NCI-H774 (cell line): ENCODE measurements at regions not wholly inside any gene's neighbourhood (a gene's known extent, or its start where the extent isn't known, plus 50 kb on each side); places are given as distances from the start of the nearest gene placed in this dataset.

Source experiments
- DNase-seq: peaks from one replicate; lab custom pipeline; 2025; lab: John Stamatoyannopoulos, UW

GRCh38 chr5:137567226-137567625 is 68.1 kb upstream of the SPOCK1 start:
- DNase-seq = no peak

GRCh38 chr5:137566780-137567179 is 67.7 kb upstream of the SPOCK1 start:
- DNase-seq = no peak

GRCh38 chr5:137566118-137566541 is 67.0 kb upstream of the SPOCK1 start:
- DNase-seq = no peak

- DNase-seq = no peak
Measured at GRCh38 chr5:137565450-137565849, 66.3 kb upstream of the SPOCK1 start.

- no peak for DNase-seq
Measured at GRCh38 chr5:137564398-137564961, 65.4 kb upstream of the SPOCK1 start.

GRCh38 chr5:137563646-137564397 is 64.7 kb upstream of the SPOCK1 start:
- DNase-seq = peak; percentile 2

- peak; percentile 3 for DNase-seq
Measured at GRCh38 chr5:137563301-137563645, 64.1 kb upstream of the SPOCK1 start.

- no peak for DNase-seq
Measured at GRCh38 chr5:137561608-137562007, 62.5 kb upstream of the SPOCK1 start.

GRCh38 chr5:137560420-137560819 is 61.3 kb upstream of the SPOCK1 start:
- no peak for DNase-seq
